Neural progenitor cell (in vitro differentiated cells): ENCODE measurements at regions not wholly inside any gene's neighbourhood (a gene's known extent, or its start where the extent isn't known, plus 50 kb on each side); places are given as distances from the start of the nearest gene placed in this dataset.

ENCODE experiments used
- DNase-seq: peaks from one replicate; pipeline ENCODE4 v3.0.0-alpha.2; 2016; ENCODE audit warnings: low spot score
- H2AFZ ChIP-seq: fragments of 200-600 bp; sonication (generic); replicated peaks from 2 replicates; pipeline ENCODE4 v1.6.1; 2016; ENCODE audit warnings: antibody characterized with exemption
- H3F3A ChIP-seq: fragments of 200-600 bp; sonication (generic); 2 replicates; pipeline ENCODE4 v1.6.1; 2016; ENCODE audit warnings: antibody characterized with exemption, low read depth
- H3K27ac ChIP-seq: fragments of 200-600 bp; sonication (generic); 2 replicates; pipeline ENCODE4 v1.5.1; 2016; ENCODE audit warnings: mild to moderate bottlenecking
- H3K27me3 ChIP-seq: fragments of 200-600 bp; sonication (generic); 2 replicates; pipeline ENCODE4 v1.6.1; 2016; ENCODE audit warnings: mild to moderate bottlenecking, moderate library complexity
- H3K36me3 ChIP-seq: fragments of 200-600 bp; sonication (generic); 2 replicates; pipeline ENCODE4 v1.5.1; 2016
- H3K4me1 ChIP-seq: fragments of 200-600 bp; sonication (generic); 2 replicates; pipeline ENCODE4 v1.6.1; 2016; ENCODE audit warnings: mixed run types
- H3K4me2 ChIP-seq: fragments of 200-600 bp; sonication (generic); 2 replicates; pipeline ENCODE4 v1.6.1; 2016
- H3K4me3 ChIP-seq: fragments of 200-600 bp; sonication (generic); 2 replicates; pipeline ENCODE4 v1.5.1; 2016
- H3K79me2 ChIP-seq: fragments of 200-600 bp; sonication (generic); 2 replicates; pipeline ENCODE4 v1.6.1; 2016; ENCODE audit warnings: low read depth
- H3K9ac ChIP-seq: fragments of 200-600 bp; sonication (generic); 2 replicates; pipeline ENCODE4 v1.6.1; 2016
- H3K9me3 ChIP-seq: fragments of 200-600 bp; sonication (generic); 2 replicates; pipeline ENCODE4 v1.5.1; 2016; ENCODE audit warnings: low read depth
- H4K20me1 ChIP-seq: fragments of 200-600 bp; sonication (generic); 2 replicates; pipeline ENCODE4 v1.6.1; 2016; ENCODE audit warnings: low read depth
- H3K27ac Mint-ChIP-seq: 3 replicates; pipeline ENCODE4 v1.8.0; 2021; ENCODE audit warnings: mixed read lengths
- H3K27me3 Mint-ChIP-seq: 2 replicates; pipeline ENCODE4 v1.8.0; 2022; ENCODE audit warnings: low read depth, mild to moderate bottlenecking, inconsistent platforms, moderate library complexity, mixed read lengths; ENCODE audit not compliant: insufficient read depth
- H3K36me3 Mint-ChIP-seq: 3 replicates; pipeline ENCODE4 v1.8.0; 2021; ENCODE audit warnings: mixed read lengths
- H3K4me1 Mint-ChIP-seq: 3 replicates; pipeline ENCODE4 v1.8.0; 2021; ENCODE audit warnings: mixed read lengths
- H3K4me3 Mint-ChIP-seq: 3 replicates; pipeline ENCODE4 v1.8.0; 2021; ENCODE audit warnings: mild to moderate bottlenecking, moderate library complexity, mixed read lengths
- H3K9me3 Mint-ChIP-seq: 3 replicates; pipeline ENCODE4 v1.8.0; 2020; ENCODE audit warnings: mixed read lengths
- CTCF ChIP-seq: fragments of 200-600 bp; sonication (generic); IDR thresholded peaks from 2 replicates; pipeline ENCODE4 v1.5.1; 2017; ENCODE audit warnings: antibody characterized with exemption, mild to moderate bottlenecking
- EZH2 ChIP-seq: fragments of 200-600 bp; sonication (generic); IDR thresholded peaks from 2 replicates; pipeline ENCODE4 v1.6.1; 2017; ENCODE audit warnings: antibody characterized with exemption, mild to moderate bottlenecking, moderate library complexity
- EZH2phosphoT487 ChIP-seq: fragments of 200-600 bp; sonication (generic); IDR thresholded peaks from 2 replicates; pipeline ENCODE4 v1.6.1; 2017; ENCODE audit warnings: antibody characterized with exemption

GRCh38 chr12:23399402-23399933, 550.0 kb downstream of the SOX5 start:
- Mint-ChIP-seq H3K36me3 (no peaks in the 10 kb centered on the region), H3K9me3 (no peaks in the 10 kb centered on the region), H3K27me3 (no peaks in the 10 kb centered on the region), H3K4me1 (no peaks in the 10 kb centered on the region), H3K27ac (no peak overlapping the region), H3K4me3 (no peak overlapping the region)
- Histone ChIP-seq H3K4me1 (peaks cover 4% of the 10 kb centered on the region), H3K27me3 (no peaks in the 10 kb centered on the region), H2AFZ (peak overlapping the region; percentile 64), H3K4me3 (no peak overlapping the region), H3K9me3 (no peaks in the 10 kb centered on the region), H3K79me2 (no peaks in the 10 kb centered on the region), H3F3A (no peaks in the 10 kb centered on the region), H4K20me1 (no peaks in the 10 kb centered on the region), H3K36me3 (no peaks in the 10 kb centered on the region), H3K27ac (no peak overlapping the region), H3K4me2 (no peak overlapping the region), H3K9ac (no peak overlapping the region)
- no peak for TF ChIP-seq CTCF
- TF ChIP-seq EZH2 = no peak
- TF ChIP-seq EZH2phosphoT487 = no peak
- no peak for DNase-seq

GRCh38 chr12:23415180-23415579, 534.3 kb downstream of the SOX5 start:
- Histone ChIP-seq H4K20me1 (no peaks in the 10 kb centered on the region), H3K36me3 (no peaks in the 10 kb centered on the region), H3K27me3 (no peaks in the 10 kb centered on the region), H3K4me3 (no peak overlapping the region), H2AFZ (no peak overlapping the region), H3K79me2 (no peaks in the 10 kb centered on the region), H3K4me1 (no peaks in the 10 kb centered on the region), H3K4me2 (no peak overlapping the region), H3K27ac (no peak overlapping the region), H3K9me3 (no peaks in the 10 kb centered on the region), H3K9ac (no peak overlapping the region), H3F3A (no peaks in the 10 kb centered on the region)
- H3K36me3 Mint-ChIP-seq = no peaks in the 10 kb centered on the region
- no peak overlapping the region for H3K27ac Mint-ChIP-seq
- H3K9me3 Mint-ChIP-seq = peaks cover 2% of the 10 kb centered on the region
- no peaks in the 10 kb centered on the region for H3K27me3 Mint-ChIP-seq
- DNase-seq = no peak
- H3K4me1 Mint-ChIP-seq = no peaks in the 10 kb centered on the region
- no peak overlapping the region for H3K4me3 Mint-ChIP-seq
- no peak for TF ChIP-seq EZH2phosphoT487
- no peak for TF ChIP-seq CTCF
- TF ChIP-seq EZH2 = no peak

- no peak for DNase-seq
- peaks cover 2% of the 10 kb centered on the region for H3K9me3 Mint-ChIP-seq
- TF ChIP-seq CTCF (no peak), EZH2 (no peak), EZH2phosphoT487 (no peak)
- no peak overlapping the region for H3K4me3 Mint-ChIP-seq
- H3K36me3 Mint-ChIP-seq = no peaks in the 10 kb centered on the region
- no peaks in the 10 kb centered on the region for H3K27me3 ChIP-seq
- H2AFZ ChIP-seq = no peak overlapping the region
- no peak overlapping the region for H3K4me2 ChIP-seq
- no peaks in the 10 kb centered on the region for H3K9me3 ChIP-seq
- H3K27me3 Mint-ChIP-seq = peaks cover 2% of the 10 kb centered on the region
- no peaks in the 10 kb centered on the region for H3K79me2 ChIP-seq
- no peak overlapping the region for H3K9ac ChIP-seq
- no peaks in the 10 kb centered on the region for H3F3A ChIP-seq
- H3K36me3 ChIP-seq = no peaks in the 10 kb centered on the region
- no peaks in the 10 kb centered on the region for H3K4me1 Mint-ChIP-seq
- no peak overlapping the region for H3K27ac ChIP-seq
- H3K27ac Mint-ChIP-seq = no peak overlapping the region
- no peaks in the 10 kb centered on the region for H4K20me1 ChIP-seq
- no peaks in the 10 kb centered on the region for H3K4me1 ChIP-seq
- H3K4me3 ChIP-seq = no peak overlapping the region
Measured at GRCh38 chr12:23421556-23421955, 527.9 kb downstream of the SOX5 start.
